HG02759 (cell line): ENCODE measurements at regions not wholly inside any gene's neighbourhood (a gene's known extent, or its start where the extent isn't known, plus 50 kb on each side); places are given as distances from the start of the nearest gene placed in this dataset.
A peak's percentile ranks its signal among the peaks of the same experiment; 100 is the strongest.

Experiments
- ATAC-seq: cut with Tn5 transposase; IDR thresholded peaks from one replicate; pipeline ENCODE4 v1.9.1; 2021; ENCODE audit warnings: mild to moderate bottlenecking, moderate library complexity; ENCODE audit not compliant: unreplicated experiment

GRCh38 chrX:118167361-118167760, 50.8 kb upstream of the KLHL13 start:
- ATAC-seq = no peak

GRCh38 chrX:118171356-118171755, 54.7 kb upstream of the KLHL13 start:
- no peak for ATAC-seq

DNA sequence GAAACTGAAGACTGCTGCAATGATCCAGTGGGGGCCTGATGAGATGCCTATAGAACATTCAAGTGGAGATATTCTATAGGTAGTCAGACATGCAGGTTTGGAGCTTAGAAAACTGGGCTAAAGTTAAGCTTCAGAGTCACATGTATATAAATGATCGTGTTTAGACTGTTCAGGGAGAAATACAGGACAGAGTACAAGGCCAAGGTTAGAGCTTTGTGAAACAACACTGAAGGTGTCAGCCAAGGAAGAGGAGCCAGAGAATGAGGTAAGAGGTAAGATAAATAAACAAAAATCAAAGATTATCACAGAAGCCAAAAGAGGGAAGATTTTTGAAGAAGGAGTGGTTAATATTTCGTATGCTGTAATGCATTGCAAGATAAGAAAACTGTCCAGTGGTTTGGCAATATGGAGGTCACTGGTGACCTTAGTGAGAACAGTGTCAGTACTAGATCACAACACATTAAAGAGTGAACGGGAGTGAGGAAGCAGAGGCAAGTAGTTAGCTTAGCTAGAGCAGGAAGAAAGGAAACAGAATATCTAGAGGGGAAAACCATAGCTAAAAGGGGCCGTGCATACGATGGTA, 58.0 kb upstream of the KLHL13 start:
- ATAC-seq = no peak

DNA sequence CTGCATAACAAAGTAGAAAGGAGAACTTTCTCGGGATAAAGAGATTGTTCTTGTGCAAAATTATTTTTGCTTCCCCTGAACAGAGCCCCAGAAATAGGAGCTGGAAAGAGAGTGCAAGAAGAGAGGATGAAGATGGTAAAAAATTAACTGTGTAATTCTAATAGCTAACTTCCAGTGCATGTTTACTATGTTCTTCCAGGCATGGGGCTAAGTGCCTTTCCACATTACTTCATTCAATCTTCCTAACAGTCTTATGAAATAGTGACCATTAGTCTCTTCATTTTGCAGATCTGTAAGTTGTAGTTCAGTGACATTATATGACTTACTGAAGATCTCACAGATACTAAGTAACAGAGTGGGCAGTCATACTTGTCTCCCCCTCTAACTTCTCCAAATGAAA, 61.1 kb upstream of the KLHL13 start:
- ATAC-seq = no peak

DNA sequence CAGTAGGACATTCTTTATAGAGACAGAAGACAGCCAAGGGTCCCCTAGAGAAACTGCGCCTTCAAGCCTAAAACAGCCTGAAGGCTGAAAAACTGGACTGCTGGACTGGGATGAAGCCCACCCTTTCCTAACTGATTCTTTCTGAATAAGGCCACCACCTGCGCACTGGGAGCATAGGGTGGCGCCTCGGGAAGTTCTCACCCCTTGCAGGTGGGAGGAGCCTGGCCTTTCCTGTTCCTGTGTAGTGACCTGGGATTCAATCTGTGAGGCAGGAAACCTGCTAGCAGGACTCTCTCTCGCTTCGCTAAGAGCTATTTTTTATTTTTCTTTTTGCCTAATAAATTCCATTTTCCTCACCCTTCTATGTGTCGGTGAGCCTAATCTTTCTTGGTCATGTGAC, 61.8 kb upstream of the KLHL13 start:
- ATAC-seq = no peak

DNA sequence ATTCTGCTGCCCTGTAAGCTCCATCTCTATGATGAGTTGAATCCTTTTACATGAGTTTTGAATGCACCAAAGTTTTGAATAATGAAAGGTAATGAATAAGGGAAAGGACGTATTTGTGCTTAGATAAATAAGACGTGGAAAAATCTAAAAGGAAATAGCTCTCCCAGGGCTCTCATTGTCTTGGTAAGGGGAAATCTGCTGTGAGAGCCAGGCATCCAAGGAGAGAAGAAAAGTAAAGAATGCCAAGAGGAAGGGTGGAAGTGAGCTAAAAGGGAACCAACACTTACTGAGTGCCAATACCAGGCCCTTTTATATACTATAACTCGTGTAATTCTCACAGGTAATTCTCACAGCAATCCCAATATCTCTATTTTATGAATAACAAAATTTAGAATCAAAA, 62.6 kb upstream of the KLHL13 start:
- ATAC-seq = no peak

DNA sequence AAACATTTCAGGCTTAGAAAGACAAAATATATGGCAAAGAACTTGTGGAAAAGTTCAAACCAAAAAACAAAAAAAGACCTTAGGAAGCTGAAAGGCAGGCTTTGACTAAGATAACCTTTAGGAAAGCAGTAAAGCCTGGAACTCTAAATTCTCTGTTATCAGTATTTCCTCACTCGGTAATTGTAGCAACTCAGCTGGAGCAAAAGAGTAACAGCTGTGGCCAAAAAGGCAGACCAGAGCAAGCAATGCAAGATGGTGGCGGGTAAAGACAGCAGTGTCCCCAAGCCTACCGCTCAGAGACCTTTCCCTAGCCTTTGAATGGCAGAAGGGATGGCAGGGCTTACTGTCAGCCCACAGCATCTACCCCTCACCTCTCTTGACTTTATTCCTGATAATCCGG, 63.1 kb upstream of the KLHL13 start:
- ATAC-seq = no peak

DNA sequence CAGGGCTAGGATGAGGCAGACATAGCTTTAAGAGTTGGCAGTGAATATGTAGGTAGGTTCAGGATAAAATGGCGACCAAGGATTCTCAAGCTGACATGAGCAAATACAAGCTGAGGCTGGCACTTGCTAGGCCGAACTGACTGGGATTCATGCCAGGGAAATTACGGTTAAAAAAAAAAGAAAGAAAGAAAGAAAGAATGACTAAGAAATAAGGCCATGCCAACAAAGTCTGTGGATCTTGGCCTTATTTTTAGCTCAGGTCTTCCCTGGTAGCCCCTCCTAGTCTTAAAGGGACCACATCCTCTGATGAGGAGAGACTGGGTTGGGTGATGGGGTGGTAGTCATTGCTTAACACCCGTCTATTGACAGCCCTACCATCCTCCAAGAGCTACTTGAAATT, 64.4 kb upstream of the KLHL13 start:
- ATAC-seq = no peak

DNA sequence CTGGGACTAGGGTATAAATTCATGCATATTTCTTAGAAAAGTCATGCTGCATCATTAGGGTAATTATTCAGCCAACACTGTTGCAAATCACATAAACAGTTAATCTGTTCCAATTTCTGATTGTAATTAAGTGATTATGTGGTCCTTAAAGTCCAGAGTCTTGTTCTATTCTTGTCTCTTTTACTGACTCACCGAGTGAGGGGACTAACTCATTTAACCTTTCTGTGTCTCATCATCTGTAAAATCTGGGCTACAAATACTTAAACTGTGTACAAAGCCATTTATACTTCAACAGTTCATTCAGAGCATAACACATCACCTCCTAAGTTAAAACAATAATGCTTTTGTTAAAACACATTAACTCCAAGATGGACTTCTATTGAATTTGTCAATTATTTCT, 65.4 kb upstream of the KLHL13 start:
- no peak for ATAC-seq

- ATAC-seq = no peak
Measured at GRCh38 chrX:118182681-118183080, 66.1 kb upstream of the KLHL13 start.

GRCh38 chrX:118183606-118184005, 67.0 kb upstream of the KLHL13 start:
- no peak for ATAC-seq

GRCh38 chrX:118187100-118187499, 70.5 kb upstream of the KLHL13 start:
- ATAC-seq = no peak

GRCh38 chrX:118189000-118189399, 72.4 kb upstream of the KLHL13 start:
- no peak for ATAC-seq

- ATAC-seq = no peak
Measured at GRCh38 chrX:118189628-118190027, 73.0 kb upstream of the KLHL13 start.

GRCh38 chrX:118197730-118198129, 81.1 kb upstream of the KLHL13 start:
- ATAC-seq = no peak

- ATAC-seq = no peak
Measured at GRCh38 chrX:118198577-118198976, 82.0 kb upstream of the KLHL13 start.

DNA sequence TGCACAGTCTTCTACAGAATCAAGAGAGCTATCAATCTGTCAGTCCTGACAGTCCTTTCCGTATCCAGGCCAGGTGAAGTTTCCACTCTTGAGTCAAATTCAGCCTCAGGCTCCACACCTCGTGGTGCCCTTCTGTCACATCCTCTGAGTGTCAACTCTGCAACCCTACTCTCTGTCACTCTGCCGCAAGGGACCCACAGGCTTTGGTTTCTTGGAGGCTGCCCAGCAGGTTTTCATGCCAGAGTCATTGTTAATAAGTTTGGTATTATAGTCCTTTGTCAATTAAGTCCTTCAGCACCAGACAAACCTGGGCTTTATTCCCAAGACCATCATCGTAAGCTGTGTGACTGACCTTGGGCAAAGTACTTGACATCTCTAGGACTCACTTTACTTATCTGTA, 83.4 kb upstream of the KLHL13 start:
- no peak for ATAC-seq

- ATAC-seq = no peak
Measured at GRCh38 chrX:118205421-118206395, 89.1 kb upstream of the KLHL13 start.

DNA sequence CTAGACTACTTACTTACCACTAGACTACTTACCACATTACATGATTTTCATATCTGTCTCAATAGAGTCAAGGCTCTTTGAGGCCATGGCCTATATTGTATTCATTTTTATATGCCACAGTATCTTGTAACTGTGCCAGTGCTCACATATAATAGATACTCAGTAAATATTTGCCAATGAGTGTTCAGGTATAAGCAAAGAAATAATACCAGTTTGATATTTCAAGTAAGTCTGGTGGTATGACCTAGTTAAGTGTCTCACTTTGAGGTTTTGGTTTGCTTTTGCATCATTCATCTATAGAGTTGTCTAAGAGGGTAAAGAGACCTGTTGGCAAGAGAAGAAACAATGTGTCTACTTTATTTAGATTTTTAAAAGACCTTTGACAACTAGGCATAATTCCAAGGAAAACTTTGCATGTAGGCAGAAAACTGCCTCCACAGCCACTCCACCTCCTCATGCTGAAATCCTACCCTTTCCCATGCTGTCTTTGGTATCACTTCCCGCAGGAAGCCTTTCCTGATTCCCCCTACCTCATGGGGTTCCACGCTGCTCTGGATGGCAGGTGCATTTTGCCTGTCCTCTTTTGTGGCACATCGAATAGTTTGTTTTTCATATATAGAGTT, 91.3 kb upstream of the KLHL13 start:
- ATAC-seq = no peak

DNA sequence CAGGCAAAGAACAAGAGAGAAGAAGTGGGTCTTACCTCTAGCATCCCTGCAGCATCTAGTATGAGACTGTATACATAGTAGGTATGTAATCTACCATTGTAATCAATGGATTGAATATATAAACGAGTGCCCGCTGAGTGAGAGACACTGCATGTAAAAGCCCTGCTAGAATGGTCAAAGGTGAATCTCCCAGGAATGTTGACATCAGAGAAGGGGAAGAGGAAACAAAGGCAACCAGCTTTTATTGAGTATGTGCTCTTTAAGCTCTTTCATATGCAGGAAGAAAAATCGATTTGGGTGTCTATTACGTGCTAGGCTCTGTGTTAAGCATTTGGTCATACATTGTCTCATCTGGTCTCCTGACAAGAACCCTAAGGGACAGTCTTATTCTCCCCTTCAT, 91.9 kb upstream of the KLHL13 start:
- no peak for ATAC-seq

DNA sequence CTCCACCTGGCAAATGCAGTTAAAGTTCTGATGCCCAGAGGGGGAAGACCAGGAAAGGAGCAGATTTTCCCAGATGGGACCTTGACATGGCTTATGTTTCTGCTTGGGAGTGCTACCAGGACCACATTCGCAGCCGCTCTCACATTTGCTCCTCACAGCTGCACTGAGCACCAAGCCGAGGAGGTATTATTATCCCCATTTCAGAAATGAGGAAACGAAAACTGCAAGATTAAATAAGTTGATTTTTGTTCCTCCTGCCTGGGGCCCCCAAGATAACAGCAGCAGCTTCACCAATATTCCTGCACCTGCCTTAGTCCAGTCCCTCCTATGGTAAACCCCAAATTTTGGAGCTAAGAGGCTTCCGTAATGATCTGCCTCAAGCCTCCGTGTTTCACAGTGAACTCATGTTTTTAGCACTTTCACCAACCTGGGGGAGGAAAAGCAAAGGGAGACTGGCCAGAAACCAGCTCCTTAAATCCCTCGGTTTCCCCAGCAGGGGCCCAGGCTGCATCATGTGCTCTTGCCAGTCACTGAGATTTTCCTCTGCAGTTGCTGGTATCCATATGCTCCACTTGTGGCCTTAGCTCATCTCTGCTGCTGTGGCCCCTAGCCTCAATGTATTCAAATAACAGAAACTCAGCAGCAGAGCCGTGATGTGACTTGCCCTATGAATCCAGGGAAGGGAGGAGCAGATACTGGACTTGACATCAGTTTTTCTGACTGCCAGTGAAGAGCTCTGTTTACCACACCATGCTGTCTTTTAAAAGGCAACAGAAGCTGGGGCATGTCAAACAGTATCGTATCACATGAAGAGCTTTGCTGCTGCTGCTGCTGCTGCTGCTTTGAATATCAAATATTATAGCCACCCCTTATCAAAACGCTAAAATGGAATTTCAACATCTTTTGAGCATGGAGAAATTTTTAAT, 95.5 kb upstream of the KLHL13 start:
- peak; percentile 41 for ATAC-seq
